ENCODE measurements at regions not wholly inside any gene's neighbourhood (a gene's known extent, or its start where the extent isn't known, plus 50 kb on each side); places are given as distances from the start of the nearest gene placed in this dataset.

DNA sequence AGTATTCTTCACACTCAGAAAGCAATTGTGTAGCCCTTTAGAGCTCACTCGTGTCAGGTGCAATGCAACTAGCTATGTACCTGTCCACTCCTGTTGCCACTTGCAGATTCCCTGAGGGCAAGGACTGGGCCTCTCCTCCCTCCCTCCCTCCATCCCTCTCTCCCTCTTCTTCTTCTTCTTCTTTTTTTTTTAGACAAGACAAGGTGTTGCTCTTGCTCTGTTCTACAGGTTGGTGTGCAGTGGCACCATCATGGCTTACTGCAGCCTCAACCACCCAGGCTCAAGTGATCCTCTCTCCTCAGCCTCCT lies 119.7 kb downstream of the ACKR3 start:
- no peak for DNase-seq

DNA sequence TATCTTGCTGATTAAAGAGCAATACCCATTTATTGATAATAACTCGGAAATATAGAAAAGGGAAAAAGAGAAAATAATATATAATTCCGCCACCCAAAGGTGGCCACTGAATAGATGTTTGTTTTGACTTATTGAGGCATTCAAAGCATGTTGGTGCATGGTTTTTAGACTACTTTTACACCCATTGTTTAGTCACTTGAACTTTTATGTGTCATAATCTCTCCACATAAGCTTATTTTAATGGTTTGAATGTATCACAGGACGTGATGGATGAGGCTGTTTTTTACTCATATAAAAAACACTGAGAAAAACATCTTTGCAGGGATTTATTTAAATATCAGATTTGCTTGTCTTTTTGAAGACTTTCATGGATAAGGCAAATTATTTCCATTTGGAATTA lies 120.4 kb downstream of the ACKR3 start:
- no peak for DNase-seq

DNA sequence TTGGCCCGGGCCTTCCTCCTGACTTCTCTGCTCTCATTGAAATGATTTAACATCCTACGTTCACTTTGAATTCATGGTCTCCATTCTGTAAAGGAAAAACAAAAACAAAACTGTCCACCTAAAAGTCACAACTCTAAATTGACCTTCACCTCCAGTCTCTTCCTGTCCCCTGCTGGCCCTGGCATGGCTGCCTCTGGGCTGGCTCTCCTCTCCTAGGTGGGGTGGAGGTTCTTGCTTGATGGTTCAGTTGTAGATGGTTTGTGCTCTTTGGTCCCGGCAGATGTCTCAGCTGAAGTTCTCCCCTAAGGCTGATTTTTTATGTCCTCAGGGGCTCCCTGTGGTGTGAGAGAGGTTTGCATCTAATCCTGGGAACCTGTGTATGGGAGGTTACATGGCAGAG lies 121.1 kb downstream of the ACKR3 start:
- no peak for DNase-seq

DNA sequence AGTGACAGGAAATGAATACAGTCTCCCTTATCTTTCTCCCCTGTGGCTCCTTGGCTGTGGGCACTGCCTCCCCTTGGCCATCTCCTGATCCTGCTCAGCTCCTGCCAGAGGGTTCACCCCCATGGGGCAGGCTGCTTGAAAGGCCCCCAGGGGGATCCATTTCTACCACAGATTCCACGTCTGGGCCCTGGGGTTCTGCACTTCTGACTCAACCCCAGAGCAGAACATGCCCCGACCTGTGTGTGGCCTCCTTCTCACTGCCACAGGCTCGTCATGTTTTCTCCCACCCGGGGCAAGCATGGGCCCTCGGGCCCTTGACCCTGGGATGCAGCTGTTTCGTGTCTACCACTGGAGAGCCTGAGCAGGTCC lies 122.2 kb downstream of the ACKR3 start:
- no peak for DNase-seq

DNA sequence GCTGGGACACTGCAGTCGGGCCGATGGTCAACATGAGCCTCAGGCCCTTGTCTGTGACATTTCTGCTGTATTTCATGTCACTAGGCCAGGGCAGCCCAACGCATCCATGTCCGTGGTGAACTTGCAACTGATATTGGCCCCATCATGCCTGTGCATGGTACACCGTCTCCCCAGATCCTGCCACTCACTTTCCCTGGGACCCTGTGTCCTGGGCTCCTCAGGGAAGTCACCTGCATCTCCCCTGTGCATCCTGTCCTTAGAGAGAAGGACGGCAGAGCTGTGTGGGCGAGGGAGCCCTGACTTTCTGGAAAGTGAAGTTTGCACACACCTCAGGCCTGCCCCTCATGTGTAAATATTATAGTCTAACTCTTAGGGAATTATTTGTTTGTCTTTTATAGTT lies 123.3 kb downstream of the ACKR3 start:
- DNase-seq, result no peak

DNA sequence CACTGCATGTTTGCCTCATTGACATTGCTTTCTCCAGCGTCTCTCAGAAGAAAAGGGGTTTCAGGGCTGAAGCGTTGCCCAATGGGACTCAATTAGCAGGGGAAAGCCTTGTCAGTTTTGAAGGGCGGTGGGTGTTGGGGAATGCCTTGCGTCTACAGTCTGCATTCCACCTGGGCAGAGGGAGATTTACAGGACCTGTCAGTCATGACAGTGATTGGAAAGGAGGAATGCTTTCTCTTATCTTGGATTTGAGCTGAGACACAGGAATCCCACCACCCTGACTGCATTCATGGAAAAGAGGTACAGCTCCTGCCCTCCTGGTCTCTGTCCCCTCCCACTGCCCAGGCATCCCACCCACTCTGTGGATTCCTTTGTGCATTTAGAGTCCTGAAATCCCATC lies 123.9 kb downstream of the ACKR3 start:
- no peak for DNase-seq

DNA sequence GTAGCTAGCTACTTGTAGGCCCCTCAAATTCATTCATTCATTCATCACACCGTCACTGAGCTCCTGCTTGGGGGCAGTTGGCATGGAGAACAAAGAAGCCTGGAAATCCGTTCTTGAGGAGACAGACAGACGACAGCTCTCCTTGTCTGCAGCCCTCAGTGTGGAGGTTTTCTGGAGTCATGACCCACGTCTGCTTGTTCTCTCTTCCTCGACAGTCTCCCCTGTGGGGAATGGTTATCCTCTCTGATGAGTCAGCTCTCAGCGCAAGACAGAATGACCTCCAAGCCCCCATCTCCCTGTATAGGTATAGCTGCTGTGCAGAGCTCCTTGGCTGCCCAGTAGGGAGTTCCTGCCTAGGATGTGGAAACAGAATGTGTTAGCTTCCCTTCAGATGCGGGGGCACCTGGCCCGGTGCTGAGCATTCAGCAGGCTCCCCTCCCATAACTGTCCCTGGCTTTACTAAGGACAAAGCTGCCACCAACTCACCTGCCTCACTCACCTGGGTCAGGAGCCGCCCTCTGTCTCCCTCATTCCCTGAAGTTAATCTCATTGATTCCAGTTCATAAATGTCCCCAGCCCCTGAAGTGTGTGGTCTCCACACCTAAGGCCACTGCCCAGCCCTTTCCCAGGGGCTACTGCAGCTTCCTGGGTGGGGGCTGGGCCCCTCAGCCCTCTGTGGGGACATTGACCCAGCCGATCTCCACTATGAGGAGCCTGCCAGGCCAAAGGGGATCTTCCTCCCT lies 124.7 kb downstream of the ACKR3 start:
- DNase-seq, result no peak

DNA sequence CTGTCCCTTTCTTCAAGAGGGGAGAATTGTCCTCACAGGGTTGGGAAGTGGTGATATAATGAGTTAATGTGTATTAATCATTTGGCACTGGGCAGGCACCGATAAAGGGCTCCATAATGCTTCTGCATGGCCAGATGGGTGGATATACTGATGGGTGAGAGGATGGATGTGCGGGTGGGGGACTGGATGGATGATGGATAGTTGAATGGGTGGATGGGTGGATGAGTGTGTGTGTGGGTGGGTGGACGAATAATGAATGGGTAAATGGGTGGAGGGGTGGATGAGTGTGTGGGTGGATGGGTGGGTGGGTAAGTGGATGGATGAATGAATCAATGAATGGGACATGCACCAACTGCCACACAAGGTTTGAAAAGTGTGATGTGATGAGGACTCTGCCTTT lies 127.2 kb downstream of the ACKR3 start:
- no peak for DNase-seq

DNA sequence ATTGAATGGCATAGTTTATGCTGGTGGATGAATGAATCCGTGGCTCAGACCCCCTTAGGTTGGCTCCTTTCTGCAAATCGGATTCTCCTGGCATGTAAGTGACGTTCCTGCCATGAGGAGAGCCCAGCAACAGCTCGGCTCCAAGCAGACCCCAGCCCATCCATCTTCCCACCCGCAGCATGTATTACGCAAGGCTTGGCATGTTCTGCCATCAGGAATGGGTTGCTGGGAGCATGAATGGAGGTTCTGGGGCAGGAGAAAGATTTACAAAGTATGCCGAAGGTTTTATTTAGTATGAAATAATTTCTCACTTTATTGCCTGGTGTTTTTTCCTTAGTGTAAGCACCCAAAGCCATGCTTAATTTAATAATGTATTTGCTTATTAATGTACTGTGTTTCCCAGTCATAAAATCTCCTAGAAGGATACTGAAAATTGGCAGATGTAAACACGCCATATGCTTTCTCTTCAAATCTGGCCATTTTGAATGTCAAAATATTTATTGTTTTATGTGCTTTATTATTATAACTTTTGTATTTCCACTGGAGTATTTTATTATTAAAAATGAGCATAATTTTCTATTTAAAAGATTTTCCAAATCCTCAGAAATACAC lies 128.5 kb downstream of the ACKR3 start:
- DNase-seq, result no peak

DNA sequence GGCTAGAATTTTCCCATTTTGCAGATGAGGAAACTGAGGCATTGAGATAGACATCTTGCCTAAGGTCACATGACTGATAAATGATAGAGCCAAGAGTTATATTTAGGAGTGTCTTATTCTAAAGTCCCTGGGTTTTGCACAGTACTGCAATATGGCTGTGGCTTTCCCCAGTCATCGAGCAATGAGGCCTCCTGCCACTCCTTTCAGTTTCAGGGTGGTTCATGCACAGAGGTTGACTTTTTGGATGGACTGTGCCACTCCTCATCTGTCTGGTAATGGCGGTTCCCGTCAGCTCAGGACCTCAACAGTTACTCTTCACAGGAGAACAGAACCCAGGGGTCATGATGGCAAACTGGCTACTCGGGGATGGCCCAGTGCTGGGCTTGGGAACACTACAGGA lies 131.1 kb downstream of the ACKR3 start:
- DNase-seq, result no peak

DNA sequence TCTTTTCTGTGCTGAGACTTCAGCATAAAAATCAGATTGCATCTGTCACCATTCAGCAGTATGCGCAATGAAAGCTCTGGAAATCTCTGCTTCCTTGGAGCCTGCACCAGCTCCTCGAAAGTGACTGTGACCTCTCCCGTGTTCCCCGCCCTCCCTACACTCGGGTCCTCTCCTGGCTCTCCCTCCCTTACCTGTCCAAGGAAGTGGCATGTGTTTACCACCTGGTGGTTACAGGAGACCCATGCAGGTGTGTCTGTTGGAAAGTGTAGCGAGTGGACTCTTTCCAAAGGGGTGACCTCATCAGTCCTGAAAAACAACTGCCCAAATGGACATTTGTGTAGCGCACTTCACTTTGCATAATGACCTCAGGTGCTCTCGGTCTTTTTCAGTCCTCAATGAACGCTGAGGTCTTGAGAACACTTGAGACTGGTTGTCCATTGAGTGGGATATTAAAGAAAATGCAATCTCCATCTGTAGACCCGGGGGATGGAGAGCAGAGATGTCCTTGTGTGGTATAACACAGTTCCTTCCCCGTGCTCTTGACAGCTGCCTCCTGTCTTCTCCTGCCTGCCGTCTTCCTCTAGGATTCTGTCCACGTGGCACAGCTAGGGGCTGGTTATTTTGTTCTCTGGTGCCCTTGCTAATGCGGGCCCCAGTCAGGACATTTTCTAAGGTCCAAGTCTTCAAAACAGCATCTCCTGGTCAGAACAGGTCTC lies 133.2 kb downstream of the ACKR3 start:
- no peak for DNase-seq

DNA sequence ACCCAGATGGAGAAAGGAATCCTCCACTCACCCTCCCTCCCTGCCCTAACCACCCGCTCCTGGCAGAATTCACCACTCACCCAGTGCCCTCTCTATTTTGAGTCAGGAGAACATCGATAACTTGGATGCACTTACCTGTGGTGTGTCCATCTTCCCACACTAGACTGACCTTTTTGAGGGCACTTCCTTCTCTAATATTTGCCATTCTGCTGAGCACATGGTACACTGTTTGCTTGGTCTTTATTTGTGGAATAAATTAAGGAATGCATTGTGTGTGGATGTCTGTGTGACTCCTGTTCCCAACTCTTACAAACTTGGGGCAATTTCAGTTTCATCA lies 133.7 kb downstream of the ACKR3 start:
- no peak for DNase-seq

DNA sequence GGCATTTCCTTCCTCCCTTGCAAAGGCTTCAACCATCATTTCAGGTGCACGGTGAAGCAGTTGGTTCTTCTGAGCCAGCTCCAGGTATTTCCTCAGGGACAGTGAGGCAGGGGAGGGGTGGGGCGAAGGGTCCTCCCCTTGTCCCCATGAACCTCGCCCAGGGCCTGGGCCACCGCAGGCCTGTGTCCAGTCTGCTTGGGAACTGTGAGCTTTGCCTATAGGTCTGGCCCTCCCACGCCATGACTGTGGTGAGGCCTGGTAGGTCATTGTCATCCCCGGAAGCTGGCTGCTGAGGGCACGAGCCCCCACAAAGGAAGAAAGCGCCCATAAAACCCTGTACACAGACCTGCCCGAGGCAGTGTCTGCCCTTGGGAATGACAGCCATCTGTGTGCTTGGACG lies 134.3 kb downstream of the ACKR3 start:
- DNase-seq, result no peak

DNA sequence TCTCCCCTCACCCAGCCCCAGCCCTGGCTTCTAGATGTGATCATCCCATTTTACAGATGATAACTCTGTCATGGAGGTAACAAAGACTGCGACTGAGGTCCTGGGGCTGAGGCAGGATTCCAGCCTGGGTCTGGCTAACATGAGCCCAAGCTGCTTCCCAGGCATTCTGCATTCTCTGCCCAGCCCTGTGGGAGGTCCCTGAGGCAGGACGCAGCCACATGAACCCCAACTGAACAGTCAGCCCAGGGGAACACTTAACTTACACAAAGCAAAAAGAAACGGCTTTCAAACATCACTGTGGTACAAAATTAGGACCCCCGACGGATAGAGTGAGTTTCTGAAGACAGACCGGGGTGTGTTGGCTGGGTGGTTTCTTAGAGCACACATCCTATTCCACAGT lies 135.3 kb downstream of the ACKR3 start:
- no peak for DNase-seq

DNA sequence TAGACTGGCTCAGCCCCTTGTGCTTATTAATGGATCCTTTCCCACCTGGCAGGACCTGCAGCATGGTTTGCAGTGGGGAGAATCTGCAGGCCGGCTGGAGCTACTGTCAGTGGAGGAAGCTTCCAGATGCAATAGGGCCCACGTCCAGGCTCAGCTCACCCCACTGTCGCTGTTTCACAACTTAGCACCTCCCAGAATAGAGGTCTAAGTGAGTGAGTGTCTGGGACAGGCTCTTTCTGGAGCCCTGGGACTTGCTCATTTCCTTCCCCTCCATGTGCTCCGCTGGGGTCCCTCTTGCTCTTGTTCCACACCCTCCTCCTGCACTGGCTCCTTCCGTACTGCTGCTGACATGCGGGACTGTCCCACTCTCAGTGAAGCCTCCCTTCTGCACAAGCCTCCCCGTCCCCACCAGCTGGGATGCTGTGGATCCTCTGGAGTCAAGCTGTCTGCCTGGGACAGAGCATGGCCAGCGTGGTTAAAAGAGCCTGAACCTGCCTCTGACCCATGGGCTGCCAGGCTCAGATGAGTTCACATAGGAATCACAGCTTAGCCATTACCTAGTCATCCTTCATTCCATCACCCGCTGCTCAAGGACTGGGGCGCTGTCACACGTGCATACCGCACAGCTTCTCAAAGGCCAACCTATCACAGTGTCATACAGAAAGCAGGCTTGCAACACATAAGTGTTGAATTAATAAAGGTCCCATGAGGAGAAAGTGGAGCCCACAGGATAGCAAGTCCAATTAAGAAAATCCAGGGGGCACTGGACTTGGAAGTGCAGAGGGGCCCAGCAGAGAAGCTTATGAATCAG lies 135.9 kb downstream of the ACKR3 start:
- DNase-seq, result no peak

DNA sequence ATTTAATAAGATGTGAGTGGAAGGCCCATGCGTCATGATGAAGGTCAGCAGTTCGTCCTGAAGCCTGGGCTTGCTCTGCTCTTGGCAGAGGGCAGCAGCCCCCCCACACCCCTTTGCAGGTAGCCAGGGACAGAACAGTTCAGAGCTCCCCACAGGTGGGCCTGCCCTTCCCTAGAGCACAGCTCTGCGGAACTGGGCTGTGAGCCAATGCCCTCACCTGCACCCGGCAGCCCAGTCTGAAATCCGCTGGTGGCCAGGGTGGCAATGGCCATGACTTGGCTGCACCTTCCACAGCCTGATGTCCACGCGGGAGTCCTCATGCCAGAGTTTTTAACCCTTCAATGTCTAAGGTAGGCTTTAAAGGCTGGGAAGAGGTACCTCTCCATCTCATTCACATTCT lies 136.7 kb downstream of the ACKR3 start:
- DNase-seq, result no peak

DNA sequence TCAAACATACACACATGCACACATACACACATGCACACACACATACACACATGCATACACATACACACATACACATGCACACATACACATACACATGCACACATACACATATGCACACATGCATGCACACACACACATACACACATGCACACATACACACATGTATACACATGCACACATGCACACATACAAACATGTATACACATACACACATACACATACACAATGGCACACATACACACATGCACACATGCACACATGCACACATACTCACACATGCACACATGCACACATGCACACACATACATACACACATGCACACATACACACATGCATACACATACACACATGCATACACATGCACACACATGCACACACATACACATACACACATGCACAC lies 137.2 kb downstream of the ACKR3 start:
- no peak for DNase-seq

DNA sequence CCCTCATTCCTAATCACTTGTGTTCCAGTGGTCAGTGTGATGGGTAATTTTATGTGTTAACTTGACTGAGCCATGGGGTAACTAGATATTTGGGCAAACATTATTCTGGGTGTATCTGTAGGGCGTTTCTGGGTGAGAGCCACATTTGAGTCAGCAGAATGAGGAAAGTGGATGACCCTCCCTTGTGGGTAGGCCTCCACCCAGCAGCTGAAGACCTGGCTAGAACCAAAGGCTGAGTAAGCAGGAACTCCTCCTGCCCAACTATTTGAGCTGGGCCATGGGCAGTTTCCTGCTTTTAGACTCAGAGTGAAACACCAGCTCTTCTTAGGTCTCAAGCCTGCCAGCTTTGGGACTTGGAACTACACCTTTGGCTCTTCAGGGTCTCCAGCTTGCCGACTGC lies 141.8 kb downstream of the ACKR3 start:
- no peak for DNase-seq

DNA sequence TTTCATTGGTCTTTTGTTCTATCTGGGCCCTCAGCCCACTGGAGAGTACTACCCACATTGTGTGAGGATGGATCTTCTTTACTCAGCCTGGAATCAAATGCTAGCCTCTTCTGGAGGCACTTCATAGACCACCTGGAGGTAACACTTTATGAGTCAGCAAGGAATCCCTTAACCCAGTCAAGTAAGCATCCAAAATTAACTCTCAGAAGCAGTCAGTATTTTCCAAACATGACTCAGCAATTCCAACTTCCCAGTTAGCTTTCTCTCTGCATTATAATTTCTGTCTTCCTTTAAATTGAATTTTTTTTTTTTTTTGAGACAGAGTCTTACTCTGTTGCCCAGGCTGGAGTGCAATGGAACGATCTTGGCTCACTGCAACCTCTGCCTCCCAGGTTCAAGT lies 142.7 kb downstream of the ACKR3 start:
- DNase-seq, result no peak

DNA sequence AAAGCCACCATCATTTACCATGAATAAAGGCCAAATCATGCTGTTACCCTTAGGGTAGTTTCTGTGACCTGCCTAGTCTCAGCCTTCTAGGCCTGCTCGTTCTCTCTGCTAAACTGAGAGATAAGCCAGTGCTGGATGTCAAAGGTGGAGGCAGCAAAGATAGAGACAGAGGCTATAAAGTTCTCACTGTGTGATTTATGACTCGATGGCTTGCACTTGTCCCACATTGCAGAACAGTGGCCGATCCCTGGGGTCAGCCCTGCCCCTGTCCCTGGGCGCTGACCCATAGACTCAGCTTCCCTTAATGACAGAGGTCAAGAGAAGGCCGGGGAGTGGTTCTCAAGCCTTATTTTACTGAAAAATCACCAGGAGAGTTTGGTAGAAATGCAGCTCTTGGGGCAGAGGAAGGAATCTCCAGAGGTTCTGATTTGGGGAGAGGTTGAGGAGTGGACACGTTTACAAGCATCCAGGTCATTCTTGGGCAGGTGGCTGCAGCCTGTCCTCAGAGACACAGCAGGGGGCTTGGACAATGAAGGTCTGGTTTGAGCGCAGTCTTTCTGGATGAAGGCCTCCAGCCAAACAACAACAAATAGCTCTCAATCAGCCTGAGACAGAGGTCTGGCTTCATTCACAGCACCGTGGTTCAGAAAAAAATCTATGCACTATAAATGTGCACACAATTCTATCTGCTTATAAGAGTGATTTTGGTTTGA lies 143.5 kb downstream of the ACKR3 start:
- no peak for DNase-seq

DNA sequence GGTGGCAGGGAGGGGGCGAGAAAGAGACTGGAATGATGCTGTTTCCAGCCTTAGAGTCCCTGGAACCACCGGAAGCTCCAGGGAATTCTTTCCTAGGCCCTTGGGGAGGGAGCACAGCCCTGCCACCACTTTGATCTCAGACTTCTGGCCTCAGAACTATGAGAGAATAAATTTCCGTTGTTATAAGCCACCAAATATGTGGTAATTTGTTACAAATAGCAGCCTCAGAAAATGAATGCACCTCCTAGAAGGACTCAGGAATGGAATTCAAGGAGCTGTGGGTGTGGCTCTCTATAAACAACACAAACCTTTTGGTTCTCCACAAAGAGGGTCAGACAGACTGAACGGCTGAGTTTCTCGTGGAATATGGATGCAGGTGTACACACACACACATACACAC lies 144.5 kb downstream of the ACKR3 start:
- DNase-seq, result no peak

DNA sequence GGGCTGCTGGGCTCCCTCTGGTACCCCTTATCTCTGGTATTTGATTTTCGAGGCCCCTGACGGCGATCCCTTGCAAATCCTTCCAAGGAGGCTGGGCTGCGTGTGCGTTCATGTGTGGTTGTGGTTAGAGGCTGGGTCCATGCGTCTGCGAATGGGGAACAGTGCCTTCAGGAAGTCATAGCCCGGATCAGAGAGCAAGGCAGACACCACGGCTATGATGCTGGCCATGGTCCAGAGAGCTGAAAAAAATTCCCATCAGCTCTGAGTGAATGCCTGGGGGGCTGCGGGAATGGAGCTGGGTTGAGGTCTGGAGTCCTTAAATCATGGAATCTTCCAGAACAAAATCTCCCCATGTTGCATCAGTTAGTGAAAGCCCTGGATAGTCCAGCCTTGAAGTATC lies 145.5 kb downstream of the ACKR3 start:
- peak in 2 of 51 donors; percentile 6 to 10 for DNase-seq

Data from hypothalamus (tissue), 51 donors.